ENCODE measurements at regions not wholly inside any gene's neighbourhood (a gene's known extent, or its start where the extent isn't known, plus 50 kb on each side); places are given as distances from the start of the nearest gene placed in this dataset.

DNA sequence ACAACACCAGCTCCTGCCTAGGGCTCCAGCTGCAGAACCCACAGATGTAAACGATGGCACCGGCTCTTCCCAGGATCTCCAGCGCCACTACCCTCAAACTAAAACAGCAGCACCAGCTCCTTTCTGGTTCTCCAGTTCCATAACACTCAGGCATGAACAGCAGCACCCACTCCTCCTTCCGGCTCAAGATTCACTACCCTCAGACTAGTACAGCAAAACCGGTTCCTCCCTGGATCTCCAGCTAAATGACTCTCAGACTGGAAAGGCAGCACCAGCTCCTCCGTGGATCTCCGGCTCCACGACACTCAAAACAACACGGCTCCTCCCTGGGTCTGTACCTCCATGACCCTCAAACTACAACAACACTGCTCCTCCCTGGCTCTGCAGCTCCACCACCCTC, 325.0 kb downstream of the PREX1 start:
- TF ChIP-seq LEF1 (IDR thresholded peaks at IDR 0.05; ENCODE audit: borderline replicate concordance) (no peak), SP1 (IDR thresholded peaks at IDR 0.05) (no peak), FOXA1 (IDR thresholded peaks at IDR 0.05) (no peak), TARDBP (IDR thresholded peaks at IDR 0.05) (no peak), ELF4 (IDR thresholded peaks at IDR 0.05) (no peak), L3MBTL2 (conservative IDR thresholded peaks at IDR 0.05) (no peak), FOXM1 (IDR thresholded peaks at IDR 0.05; ENCODE audit: borderline replicate concordance) (no peak), ZNF384 (IDR thresholded peaks at IDR 0.05) (no peak), HDGF (IDR thresholded peaks at IDR 0.05; ENCODE audit: borderline replicate concordance) (no peak), CTBP1 (IDR thresholded peaks at IDR 0.05; ENCODE audit: borderline replicate concordance) (no peak), ARNT (IDR thresholded peaks at IDR 0.05) (no peak)
- TF ChIP-seq, protein P1, sequence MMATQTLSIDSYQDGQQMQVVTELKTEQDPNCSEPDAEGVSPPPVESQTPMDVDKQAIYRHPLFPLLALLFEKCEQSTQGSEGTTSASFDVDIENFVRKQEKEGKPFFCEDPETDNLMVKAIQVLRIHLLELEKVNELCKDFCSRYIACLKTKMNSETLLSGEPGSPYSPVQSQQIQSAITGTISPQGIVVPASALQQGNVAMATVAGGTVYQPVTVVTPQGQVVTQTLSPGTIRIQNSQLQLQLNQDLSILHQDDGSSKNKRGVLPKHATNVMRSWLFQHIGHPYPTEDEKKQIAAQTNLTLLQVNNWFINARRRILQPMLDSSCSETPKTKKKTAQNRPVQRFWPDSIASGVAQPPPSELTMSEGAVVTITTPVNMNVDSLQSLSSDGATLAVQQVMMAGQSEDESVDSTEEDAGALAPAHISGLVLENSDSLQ (IDR thresholded peaks at IDR 0.05) = no peak

All from HEK293T (cell line).